HG02571 (cell line): ENCODE measurements at regions not wholly inside any gene's neighbourhood (a gene's known extent, or its start where the extent isn't known, plus 50 kb on each side); places are given as distances from the start of the nearest gene placed in this dataset.

Experiments
- ATAC-seq: cut with Tn5 transposase; IDR thresholded peaks from one replicate; pipeline ENCODE4 v1.9.1; 2021; ENCODE audit warnings: mild to moderate bottlenecking, moderate library complexity; ENCODE audit not compliant: unreplicated experiment

DNA sequence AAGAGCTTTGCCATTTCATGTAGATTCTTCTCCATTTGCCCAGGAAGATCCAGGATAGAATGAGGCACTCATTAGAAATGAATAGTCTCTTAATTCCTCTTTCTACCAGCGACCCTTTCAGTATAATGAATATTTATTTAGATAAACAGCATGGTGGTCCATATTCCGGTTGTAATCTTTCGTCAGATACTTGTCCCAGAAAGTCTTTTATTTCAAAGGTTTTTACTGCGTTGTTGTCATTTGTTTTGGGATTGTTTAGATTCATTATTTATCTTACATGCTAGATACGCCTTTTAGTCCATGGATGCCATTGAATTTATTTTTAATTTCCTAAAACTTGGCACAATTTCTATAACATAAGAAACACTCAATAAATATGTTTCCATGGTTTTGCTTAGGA lies 139.7 kb upstream of the FLRT2 start:
- no peak for ATAC-seq

DNA sequence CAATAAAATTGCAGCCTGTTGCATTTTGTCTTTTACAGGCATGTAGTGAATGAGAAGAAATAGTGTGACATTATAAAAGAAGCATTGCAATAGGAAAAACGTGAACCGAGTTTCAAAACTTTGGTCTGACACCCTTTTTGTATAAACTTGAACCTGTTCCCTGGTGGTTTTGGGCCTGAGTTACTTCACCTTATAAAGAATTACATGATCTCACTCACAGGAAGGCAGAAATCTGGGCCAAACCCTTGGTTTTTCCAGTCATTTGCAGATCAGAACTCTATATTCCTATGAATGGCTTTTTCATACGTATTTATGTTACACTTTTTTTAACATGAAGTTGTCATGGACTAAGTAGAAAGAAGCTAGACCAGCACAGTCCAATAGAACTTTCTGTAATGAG lies 138.5 kb upstream of the FLRT2 start:
- no peak for ATAC-seq

GRCh38 chr14:85391892-85392291 lies 138.1 kb upstream of the FLRT2 start:
- no peak for ATAC-seq

- ATAC-seq: no peak
Observed at GRCh38 chr14:85399186-85399585, 130.8 kb upstream of the FLRT2 start.

DNA sequence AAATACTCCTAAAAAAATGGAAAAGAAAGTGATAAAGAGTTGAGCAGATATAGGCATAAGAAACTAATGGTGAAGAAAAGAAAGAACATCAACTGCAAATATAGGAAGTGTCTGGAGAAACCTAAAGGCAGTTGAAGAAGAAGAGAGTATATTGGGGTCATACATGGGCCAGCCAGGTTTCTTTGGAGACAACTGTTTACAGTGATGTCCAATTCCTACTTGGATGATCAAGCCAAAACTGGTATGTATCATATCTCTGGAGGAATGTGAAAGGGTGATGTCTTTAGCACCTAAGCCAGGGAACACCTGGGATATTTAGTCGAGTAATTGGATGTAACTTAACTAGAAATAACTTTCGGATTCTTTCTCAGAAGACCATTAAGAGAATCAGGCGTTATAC lies 129.3 kb upstream of the FLRT2 start:
- no peak for ATAC-seq

- no peak for ATAC-seq
Observed at GRCh38 chr14:85401384-85401783, 128.6 kb upstream of the FLRT2 start.

GRCh38 chr14:85402569-85403162 lies 127.3 kb upstream of the FLRT2 start:
- ATAC-seq: no peak

GRCh38 chr14:85409481-85410210 lies 120.3 kb upstream of the FLRT2 start:
- ATAC-seq: no peak

- ATAC-seq: no peak
Observed at GRCh38 chr14:85412756-85413155, 117.2 kb upstream of the FLRT2 start.

DNA sequence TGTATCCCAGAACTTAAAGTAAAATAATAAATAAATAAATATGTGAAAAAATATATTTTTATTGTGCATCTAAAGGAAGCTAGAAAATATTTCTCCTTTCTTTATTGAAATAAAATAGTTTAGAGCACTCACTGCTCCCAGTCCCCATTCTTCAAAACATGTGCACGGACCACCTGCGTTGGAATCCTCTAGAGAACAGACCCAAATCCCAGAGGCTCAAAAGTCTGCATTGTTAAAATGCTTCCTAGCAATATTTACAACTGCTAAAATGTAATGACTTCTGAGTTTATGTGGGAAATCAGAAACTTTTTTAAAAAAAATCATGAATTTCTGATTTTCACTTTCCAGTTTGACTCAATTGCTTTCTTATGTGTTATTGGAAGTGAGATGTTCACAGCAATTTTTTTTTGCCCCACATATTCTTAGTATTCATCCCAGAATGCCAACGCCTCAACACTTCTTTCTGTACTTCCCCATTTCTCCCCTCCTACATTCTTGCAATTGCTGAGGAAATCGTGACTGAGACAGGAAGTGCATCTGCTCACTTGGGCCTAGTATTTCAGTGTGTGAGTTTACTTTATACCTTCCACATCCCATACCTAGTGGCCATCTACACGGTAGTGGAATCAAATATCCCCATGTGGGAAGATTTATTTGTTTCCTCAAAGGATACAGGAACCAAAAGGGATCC lies 116.0 kb upstream of the FLRT2 start:
- no peak for ATAC-seq

DNA sequence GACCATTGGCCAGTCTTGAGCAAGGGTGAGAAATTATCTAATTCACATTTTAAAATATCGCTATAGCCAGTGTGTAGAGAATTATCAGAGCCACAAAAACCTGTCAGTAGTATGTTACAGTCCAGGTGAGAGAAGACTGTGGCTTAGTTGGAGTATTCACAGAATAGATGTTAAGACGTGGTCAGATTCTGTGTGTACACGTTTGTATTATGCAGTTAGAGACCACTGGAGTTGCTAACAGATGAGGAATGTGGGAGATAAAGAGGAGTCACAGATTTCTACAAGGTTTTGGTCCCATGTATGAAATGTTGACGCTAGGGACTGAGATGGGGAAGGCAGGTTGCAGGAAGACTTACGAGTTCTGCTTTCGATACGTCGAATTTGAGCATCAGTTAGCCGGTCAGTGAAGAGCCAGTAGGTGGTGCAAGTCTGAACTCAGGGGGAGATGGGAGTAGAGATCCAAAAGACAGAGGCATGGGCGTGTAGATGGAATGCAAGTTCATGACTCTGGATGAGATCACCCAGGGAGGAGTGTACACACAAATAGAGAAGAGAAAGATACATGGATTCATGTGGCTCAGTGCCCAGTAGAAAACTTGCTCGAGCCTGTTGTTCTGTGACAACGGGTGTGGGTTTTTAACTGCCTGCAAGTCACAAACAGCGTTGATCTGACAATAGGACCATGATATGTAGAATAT lies 114.8 kb upstream of the FLRT2 start:
- no peak for ATAC-seq

GRCh38 chr14:85416771-85417170 lies 113.2 kb upstream of the FLRT2 start:
- ATAC-seq: no peak

DNA sequence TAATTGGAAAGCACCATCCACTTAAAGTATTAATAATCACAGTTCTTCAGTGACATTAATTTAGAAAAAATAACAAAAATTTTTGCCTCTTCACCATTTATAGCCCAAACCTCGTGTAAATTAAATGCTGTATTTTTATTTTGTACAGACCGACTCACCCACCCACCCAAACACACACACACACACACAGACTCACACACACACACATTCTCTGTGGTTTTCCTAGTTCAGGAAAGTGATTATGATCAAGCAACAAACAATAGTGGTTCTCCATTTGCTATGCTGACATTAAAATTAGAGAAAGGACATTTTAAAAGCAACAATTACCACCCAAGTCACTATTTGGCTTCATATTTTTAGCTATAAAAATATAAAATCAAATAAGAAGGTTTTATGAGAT lies 112.5 kb upstream of the FLRT2 start:
- no peak for ATAC-seq

GRCh38 chr14:85418721-85419120 lies 111.2 kb upstream of the FLRT2 start:
- ATAC-seq: no peak

GRCh38 chr14:85420278-85420677 lies 109.7 kb upstream of the FLRT2 start:
- no peak for ATAC-seq

GRCh38 chr14:85420707-85421106 lies 109.2 kb upstream of the FLRT2 start:
- no peak for ATAC-seq

DNA sequence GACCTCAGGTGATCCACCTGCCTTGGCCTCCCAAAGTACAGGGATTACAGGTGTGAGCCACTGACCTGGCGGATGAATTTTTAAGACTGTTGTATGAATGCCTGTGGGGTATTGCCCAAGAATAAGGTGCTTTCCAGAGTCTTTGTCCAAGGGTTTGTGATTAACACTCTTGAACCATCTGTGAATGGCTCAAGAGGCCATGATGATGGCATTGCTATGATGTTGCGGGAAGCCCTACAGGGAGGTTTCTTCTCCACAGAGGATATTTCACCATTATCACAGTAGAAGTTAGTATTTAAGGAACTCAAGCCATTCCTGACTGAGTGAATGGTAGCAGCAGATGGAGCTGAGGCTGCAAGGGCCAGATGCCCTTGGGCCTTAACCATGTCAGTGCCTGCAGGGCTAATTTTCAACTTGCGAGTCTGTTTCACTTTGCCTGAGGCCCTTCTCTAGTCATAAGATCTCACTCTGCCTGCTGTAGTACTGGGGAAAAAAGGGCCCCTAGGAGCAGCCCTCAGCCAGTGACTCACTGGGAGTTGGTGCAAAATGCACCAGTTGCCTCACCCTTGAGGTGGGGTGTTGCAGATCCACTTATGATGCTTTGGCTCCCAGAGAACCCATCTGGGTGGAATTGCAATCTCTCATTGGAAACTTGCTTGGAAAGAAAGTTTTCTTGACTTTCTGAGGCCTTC lies 108.6 kb upstream of the FLRT2 start:
- no peak for ATAC-seq

- no peak for ATAC-seq
Observed at GRCh38 chr14:85423889-85424288, 106.1 kb upstream of the FLRT2 start.

DNA sequence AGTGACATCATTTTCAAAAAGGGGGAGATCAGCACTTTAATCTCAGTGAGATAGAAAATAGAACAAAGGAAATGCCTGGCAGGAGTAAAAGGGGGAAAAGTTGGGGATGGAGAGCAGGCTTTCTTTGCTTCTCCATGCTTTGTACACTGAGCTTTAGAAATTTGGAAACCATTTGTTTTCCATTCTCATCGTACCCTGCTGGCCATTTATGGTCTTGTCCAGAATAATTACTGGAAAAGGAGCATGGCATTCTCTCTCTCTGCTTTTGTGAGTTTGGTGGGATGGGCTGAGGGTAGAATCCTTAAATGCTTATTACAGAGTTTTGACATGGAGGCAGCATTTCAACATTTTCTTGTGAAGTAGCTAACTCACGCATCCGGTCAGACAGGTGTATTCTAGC lies 104.4 kb upstream of the FLRT2 start:
- ATAC-seq: no peak

DNA sequence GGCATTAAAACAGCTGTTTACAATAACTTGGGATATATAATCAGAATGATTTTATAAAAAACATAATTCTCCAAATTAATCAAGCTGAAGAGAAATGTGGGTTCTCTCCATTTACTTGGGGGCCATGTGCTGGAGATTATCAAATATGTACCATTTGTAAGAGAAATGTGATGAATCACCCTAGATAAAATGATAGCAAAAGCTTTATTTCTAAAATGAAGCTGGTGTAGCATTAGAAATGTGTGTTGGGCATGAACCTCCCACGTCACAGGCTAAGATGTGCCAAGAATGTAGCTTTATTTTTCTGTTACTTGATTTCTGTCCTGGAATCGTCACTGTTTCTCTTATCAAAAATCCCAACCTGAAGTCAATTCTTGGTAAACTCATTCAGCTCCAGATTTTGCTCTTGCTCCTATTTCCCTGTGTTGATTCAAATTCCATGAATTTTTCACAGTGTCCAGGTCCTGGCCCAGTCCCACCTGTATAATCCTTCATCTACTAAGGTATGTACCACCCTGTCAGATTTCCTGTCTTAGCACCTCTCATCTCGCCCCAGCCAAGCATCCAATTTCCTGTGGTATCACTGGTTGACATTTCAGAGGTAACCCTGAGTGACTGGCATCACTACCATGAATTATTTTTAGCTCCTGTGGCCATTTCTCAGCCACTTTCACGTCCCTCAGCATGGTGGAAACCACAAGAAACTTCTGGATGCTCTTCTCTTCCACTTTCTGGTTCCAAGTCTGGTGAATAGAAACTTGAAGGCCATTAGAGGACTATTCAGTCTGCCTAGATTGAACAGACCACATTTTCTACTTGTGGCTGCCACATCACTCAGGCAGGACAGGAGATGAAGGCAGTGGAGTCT lies 103.6 kb upstream of the FLRT2 start:
- no peak for ATAC-seq
